ENCODE measurements at regions not wholly inside any gene's neighbourhood (a gene's known extent, or its start where the extent isn't known, plus 50 kb on each side); places are given as distances from the start of the nearest gene placed in this dataset.
"Not testable (repeated sequence)": the region's sequence is repeated elsewhere in the genome, so short reads cannot be mapped to it uniquely, and the experiment has no call there.

DNA sequence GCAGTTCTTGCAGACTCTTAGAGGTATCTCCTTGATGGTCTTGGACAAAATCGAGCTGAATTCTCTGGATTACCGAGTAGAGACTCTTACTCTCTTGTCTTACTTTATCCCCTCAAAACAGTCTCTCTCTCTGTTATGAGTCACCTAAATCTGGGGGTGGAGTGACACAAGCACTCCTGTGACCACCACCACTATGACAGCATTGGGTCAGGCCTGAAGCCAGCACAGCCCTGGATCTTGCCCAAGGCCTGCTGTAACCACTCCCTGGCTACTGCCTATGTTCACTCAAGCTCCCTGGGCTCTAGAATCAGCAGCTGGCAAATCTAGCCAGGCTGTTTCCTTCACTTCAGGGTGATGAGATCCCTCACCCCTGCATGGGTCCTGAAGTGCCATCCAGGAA, 662.5 kb downstream of the LUZP2 start:
- no peak for DNase-seq

DNA sequence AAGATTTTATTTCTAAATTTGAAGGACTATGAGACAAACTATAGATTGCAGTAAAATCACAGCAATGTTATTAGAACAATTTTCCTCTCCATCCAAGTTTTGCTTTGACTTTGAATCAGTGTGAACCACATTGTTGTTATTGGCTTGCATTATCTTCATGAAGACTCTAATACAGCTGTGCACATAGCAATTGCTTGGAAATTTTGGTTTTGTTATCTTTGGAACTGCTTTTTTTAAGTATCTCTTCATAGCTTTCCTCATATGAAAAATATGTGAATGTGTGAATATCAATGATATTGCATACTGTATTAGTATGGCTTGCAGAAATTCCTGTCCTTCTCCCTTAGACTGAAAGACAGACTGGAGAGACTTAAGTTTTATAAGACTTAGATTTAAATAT, 666.6 kb downstream of the LUZP2 start:
- no peak for DNase-seq

DNA sequence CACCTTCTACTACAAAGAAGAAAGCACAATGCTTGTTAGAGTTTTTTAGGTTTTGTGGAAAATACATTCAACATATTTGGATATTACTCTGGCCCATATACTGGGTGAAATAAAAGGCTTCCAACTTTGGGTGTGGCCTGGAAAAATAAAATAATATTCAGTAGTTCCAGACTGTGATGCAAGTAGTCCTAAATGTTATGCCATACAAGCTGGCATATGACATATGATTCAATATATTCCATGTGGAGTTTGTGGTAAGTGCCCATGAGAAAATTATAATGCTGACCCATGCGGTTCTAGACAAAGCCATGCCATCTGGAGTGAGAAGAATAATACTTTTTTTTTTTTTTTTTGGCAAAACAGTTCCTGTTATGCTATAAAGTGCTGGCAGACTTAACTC, 683.3 kb downstream of the LUZP2 start:
- no peak for DNase-seq

DNA sequence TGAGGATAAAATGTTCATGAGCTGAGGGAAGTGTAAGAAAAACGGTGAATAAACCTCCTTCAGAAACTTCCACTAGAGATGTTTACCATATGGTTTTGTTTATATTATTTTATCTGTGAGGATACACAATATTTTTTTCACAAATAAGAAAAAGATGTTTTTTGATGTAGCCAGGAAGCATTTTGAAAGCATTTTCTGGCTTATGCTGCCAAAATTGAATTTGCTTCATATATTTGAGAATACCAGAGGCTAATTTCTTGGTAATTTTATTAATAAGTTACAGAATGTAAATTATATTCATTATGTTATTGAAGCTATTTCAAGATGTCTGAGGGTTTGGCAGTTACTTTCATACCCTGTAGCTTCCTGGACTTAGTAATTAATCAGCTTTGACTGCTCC, 686.6 kb downstream of the LUZP2 start:
- DNase-seq: no peak

DNA sequence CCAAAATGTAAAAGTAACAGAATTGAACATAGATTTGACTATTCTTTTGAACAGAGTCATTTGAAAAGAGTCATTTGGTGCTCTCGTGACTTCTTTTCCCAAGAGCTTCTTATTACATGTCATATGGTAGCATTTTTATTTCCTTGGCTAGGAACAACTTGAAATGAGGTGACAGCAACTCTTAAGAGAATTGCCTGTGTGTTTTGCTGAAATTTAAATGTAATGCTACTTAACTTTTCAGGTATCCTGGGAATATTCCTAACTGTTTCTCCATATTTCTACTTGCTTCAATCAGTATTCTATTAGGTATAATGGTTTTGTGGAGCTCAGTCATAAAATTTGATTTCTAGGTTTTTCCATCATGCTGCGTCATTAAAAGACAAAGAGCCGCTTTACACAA, 700.7 kb downstream of the LUZP2 start:
- no peak for DNase-seq

DNA sequence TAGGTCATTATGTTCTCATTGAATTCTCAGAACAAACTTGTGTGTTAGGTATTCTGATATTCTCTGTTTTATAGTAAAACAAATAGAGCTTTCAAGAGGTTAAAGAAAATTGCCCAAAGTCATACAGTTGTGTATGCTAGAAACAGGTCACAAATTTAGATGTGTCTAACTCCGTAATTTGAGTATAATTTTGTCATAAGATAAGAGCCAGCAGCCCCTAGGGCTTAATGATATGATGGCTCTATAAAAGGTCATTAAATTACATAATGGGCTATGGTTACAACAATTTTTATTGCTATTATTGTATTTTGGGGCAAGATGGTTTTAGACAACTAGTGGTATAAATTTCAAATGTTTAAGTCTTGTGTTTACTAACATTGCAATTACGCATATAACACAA, 701.9 kb downstream of the LUZP2 start:
- no peak for DNase-seq

DNA sequence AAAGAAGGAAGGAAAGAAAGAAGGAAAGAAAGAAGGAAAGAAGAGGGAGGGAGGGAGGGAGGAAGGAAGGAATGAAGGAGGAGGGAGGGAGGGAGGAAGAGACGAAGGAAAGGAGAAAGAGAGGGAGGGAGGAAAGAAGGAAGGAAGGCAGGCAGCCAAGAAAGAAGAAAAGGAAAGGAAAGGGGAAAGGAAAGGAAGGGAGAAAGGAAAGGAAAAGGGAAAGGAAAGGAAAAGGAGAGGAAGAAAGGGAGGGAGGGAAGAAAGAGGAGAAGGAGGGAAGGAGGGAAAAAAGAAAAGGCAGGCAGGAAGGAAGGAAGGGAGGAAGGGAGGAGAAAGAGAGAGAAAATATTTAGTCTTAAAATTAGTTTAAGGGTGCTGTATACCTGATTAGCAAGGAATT, 704.1 kb downstream of the LUZP2 start:
- DNase-seq: no peak

DNA sequence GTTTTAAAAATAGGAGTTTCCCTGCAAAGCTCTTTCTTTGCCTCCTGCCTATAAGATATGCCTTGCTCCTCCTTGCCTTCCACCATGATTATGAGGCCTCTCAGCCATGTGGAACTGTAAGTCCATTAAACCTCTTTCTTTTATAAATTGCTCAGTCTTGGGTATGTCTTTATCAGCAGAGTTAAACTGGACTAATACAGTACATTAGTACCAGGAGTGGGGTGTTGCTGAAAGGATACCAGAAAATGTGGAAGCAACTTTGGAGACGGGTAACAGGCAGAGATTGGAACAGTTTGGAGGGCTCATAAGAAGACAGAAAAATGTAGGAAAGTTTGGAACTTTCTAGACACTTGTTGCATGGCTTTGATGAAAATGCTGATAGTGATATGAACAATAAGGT, 709.9 kb downstream of the LUZP2 start:
- no peak for DNase-seq

DNA sequence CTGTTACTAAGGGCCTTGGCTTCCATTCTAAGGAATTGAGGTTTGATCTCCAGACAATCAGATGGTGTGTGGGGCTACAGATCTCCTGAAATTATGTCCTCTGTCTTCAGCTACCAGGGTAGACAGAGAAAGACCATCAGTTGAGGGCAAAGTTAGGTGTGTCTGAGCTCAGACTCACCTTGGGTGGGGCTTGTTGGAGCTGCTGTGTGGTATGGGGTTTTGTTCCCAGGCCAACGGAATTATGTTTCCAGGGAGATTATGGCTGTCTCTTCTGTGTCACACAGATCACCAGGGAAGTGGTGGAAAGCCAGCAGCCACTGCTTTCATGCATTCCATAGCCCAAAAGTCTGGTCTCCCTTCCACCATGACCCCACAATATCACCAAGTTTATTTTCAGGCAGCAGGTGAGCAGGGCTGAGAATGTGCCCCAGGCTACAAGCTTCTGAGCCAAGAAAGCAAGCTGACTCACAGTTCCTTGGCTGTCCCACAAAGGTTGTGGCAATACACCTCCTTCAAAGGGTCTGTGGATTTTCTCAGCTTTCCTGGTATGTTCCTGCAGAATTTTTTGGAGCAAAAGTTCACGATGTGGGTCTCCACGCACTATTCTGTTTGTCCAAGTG, 714.9 kb downstream of the LUZP2 start:
- DNase-seq: no peak

DNA sequence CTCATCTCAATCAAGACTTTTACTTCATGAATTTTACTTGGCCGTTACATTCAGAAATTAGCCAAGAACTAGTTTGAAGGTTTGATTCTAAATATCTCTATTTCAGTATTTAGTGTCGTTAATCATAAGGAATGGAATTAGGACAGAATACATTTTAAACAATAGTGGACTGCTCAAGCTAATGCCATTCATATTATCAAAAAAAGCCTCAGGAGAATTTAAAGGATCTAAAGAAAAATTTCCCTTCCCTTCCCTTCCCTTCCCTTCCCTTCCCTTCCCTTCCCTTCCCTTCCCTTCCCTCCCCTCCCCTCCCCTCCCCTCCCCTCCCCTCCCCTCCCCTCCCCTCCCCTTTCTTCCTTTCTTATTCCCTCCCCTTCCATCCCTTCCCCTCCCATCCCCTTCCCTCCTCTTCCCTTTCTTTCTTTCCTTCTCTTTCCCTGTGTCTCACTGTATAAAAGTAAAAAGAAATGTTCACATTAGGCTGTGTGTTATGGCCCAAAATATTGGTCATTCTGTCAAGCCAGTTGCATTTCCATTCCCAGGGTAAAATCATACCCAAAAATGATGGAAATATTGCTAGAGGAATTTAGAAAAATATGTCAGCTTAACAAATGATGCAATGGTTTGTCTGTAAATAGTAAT, 717.8 kb downstream of the LUZP2 start:
- no peak for DNase-seq

DNA sequence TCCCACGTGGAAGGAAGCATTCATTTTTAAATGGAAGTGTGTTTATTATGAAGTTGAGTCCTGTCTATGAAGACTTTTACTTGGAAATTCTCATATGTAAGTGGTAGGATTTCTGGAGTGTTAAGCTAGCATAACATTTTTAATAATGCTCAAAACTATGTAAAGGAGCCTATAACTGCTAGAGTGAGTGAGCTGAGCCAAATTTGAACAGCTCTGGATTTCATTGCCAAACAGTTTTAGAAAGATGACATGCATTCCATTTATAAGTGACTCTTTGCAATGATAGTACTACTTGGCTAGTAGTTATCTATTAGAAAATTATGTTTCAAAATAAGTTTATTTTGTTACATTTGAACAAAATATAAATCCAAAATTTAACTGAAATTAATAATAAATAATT, 721.2 kb downstream of the LUZP2 start:
- DNase-seq: no peak

DNA sequence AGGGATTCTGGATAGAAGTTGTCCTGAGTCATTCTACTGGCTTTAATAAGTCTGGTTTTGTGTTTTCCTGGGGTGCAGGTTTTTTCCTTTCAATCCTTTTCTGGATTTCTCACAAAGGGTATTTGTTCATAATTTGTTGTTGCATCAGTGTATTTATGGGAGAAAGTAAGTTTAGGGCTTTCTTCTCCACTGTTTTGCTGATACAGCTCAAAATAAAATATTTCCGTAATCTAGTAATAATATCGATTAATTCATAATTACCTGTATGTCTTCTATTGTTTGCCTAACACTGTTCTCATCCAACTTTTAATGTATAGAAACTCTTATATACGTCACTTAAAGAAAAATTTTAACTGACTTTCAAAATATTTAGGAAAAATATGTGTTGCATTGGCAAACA, 728.2 kb downstream of the LUZP2 start:
- DNase-seq: no peak

DNA sequence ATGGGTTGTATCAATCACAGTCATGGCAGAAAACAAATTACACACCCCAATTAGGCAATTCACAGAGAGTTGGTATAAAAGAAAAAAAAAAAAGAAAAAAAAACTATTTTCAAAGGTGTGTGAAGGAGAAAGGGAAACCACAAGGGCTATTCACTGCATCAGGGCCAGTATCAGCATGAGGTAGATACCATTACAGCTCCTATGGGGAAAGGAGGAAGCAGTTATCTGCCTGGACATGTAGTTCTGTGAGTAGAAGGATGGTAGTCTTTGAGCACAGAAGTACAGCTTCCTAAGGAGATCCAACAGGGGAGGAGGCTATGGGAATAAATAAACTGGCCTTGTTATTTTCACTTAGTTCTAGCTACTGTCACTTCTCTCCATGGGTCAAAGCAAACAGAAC, 746.1 kb downstream of the LUZP2 start:
- DNase-seq: no peak

DNA sequence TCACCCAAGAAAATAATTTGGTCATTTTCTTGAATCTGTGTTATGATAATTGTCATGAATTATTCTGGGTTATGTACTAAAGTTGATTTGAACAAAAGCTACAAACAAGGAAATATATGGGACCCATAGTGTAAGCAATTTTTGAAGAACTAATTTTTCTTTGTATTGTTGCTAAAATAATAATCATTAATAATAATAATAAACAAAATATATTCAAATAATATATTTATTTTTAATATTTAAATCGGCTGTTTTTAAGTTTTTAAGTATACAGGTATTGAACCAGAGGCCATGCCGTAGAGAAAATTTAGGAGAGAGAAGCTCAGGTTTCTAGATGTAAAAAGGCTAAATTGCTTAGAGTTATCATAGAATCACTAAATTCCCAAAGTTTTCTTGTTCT, 747.3 kb downstream of the LUZP2 start:
- DNase-seq: no peak

DNA sequence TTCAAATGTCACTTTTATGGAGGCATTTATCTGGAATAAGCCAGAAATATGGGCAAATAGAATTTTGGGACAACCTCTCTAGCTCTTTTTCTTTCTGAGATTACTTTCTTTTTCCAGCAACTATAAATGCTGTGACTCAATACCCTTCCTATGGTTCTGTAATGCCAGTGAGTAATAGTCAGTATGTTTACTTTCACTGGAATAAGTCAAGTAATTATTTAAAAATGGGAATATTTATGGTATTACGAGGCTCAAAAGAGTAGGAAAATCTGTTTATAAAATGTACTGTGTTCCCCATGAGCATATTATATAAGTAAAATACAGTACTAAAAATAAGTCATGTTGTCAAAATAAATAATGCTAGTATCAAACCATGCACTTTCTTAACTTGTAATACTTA, 750.5 kb downstream of the LUZP2 start:
- DNase-seq: no peak

DNA sequence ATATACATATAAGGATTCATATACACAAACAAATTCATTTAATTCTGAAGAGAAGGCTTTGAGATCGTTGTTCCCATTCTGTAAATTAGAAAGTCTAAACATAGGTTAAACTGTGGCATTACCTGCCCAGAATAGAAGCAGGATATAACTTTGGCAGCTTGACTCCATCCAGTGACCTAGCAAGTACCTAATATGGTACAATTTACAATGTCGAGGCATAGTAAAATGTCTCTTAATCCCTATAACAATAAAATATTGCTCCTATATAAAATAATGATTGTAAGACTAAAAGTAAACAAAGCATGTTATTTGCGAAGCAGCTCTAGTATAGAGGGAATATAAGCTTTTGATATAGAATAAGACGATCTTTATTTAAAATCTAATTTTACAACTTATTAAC, 756.0 kb downstream of the LUZP2 start:
- DNase-seq: no peak

DNA sequence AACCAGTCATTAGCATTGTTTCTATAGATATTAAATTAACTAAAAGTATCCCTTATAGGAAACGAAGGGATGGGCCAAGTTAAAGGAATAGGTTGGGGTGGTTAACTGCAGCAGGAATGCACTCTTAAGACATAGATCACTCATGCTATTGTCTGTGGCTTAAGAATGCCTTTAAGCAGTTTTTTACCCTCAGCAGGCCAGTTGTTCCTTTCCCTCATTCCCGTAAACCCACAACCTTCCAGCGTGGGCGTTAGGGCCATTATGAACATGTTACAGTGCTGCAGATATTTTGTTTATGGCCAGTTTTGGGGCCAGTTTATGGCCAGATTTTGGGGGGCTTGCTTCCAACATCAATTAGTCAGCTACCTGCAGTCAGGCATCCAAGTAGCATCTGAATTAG, 767.0 kb downstream of the LUZP2 start:
- DNase-seq: not testable (repeated sequence)

DNA sequence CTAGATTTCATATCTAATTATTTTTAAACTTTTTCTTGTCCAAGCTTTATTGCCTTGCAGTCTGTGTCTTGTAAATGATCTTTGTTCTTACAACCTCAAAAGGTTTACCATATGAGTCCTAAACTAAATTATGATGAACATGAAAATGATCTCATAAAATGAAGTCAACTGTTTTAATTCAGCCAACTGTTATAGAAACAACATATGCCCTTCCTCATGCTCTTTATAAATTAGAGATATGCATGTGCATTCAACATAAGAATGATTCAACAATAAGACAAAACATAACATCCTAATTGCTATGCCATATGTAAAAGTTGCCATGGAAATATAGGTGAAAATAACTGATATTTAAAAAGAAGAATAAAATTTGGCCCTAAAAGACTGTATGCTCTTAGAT, 774.4 kb downstream of the LUZP2 start:
- DNase-seq: no peak

DNA sequence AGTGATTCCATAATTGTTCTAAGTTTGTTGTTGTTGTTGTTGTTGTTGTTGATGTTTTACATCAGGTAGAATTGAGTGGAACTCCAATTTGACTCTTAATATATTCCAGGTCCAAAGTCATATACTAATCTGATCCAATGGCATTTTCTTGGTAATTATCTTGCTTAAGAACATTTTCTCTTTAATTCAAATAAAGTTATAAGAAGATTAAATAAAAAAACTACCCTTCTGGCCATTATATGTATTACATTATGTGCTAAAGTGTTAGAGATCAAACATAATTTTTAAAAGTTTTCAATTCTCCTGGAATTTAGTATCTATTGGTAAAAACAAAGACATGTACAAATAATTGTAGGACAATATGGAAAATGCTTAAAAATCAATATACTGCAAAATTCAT, 775.4 kb downstream of the LUZP2 start:
- DNase-seq: no peak

DNA sequence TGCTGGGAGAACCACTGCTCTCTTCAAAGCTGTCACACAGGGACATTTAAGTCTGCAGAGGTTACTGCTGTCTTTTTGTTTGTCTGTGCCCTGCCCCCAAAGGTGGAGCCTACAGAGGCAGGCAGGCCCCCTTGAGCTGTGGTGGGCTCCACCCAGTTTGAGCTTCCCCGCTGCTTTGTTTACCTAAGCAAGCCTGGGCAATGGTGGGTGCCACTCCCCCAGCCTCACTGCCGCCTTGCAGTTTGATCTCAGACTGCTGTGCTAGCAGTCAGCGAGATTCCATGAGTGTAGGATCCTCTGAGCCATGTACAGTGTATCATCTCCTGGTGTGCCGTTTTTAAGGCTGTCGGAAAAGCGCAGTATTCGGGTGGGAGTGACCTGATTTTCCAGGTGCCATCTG, 784.0 kb downstream of the LUZP2 start:
- not testable (repeated sequence) for DNase-seq

DNA sequence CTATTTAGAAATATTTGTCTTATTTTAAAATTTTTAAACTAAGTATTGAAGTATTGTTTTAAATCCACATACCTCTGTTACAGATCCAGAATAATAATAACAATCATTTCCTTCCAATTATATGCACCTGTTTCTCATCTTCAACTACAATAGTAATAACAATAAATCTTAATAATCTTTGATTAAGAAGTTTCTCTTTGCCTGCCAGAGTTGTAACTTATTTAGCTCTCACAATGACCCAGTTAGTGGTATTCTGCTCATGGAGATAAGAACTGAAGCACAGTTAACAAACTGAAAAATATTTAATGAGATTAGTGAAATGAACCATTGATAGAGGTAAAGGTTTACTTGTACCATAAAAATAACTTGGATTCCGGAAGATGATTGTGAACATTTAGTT, 796.3 kb downstream of the LUZP2 start:
- DNase-seq: no peak

DNA sequence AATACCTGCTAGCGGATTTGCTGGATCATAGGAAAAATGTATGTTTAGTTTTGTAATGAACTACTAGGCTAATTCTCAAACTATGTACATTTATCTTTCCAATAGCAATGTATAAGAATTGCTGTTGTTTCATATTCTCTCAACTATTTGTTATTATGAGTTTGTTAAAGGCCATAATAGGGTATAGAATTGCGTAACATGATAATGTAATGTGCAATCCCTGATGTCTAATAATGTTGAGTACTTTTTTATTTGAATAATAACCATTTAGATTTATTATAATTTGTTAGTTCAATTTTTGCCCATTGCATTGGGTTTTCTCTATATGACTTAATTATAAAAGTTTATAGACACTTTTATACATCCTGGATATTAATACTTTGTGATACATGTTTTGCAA, 801.6 kb downstream of the LUZP2 start:
- no peak for DNase-seq

DNA sequence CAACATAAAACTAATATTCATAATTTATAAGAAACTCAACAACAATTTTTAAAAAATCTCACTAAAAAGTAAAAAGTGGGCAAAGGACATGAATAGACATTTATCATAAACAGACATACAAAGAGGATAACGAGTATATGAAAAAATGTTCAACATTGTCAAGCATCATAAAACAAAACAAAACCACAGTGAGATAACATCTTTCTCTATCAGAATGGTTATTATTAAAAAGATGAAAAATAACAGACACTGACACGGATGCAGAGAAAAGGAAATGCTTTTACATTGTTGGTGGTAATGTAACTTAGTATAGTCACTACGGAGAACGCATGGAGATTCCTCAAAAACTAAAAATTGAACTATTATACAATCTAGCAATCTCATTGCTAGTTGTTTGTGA, 813.0 kb downstream of the LUZP2 start:
- no peak for DNase-seq

DNA sequence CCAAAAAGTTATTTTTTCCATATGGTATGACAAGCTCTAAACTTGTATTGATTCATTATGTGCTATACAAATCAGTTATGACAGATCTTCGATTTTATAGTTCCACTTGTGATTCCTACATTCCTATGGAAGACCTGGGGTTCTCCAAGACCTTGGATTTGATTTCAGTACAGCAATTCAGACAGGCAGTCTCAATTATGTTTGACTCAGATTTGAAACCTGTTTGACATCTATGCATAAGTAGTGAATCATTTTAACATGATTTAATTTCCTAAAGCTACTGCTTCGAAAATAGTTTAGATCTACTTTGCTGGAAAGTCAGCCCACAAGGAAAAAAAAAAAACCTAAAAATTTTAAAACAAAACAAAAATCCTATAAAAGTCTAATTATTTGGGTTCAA, 820.4 kb downstream of the LUZP2 start:
- DNase-seq: no peak

DNA sequence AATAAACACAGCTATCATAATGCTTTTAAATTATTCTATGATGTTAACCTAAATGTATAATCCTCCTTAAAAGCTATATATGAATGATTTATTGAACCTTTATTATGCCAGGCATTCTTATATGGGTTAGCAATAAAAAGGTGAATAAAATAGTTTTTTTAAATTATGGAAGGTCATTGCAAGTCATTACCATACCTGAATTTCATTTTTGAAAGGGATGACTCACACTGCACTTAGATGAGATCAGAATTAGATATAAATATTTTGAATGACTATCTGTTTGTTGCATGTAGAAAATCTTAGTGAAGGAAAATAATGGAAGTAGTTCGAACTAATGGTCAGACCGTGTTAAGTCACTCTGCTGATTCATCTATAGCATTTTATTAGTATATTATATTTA, 822.3 kb downstream of the LUZP2 start:
- no peak for DNase-seq
